ENCODE measurements at regions not wholly inside any gene's neighbourhood (a gene's known extent, or its start where the extent isn't known, plus 50 kb on each side); places are given as distances from the start of the nearest gene placed in this dataset.

DNA sequence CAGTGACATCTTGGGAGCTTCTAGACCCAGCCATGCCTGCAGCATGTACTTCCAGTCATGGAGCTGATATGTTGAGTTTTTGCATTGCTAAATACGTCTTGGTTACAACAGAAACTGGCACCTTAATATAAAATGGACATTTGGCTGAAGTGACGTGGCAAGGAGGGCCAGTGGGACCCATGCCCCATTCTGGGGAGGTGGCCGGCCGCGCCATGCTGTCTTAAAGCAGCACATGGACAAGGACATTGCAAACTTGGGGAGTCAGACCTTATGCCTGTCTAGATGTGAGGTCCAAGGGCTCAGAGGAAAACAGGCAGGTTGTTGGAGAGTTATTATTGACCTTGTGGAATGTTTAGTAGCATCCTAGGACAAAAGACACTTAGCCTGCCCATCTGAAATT is 588.0 kb upstream of the CDH4 start:
- H3K27ac ChIP-seq (replicated peaks) = no peak overlapping the region
- no peaks in the 10 kb centered on the region for H3K27me3 ChIP-seq (ENCODE audit: insufficient read depth, poor library complexity, severe bottlenecking)
- TF ChIP-seq GABPA (IDR thresholded peaks at IDR 0.05; ENCODE audit: low read depth) (no peak), CTCF (IDR thresholded peaks at IDR 0.05; ENCODE audit: insufficient read depth, low read length) (no peak), POLR2AphosphoS5 (IDR thresholded peaks at IDR 0.05; ENCODE audit: low read depth) (no peak)
- H3K4me3 ChIP-seq (replicated peaks; ENCODE audit: insufficient read depth, low read length) = no peak overlapping the region
- no peak for DNase-seq (ENCODE audit: low read depth in 1 of 2, low spot score in 1 of 2)

GRCh38 chr20:60667641-60668040 is 584.4 kb upstream of the CDH4 start:
- H3K4me3 ChIP-seq (replicated peaks; ENCODE audit: insufficient read depth, low read length) = no peak overlapping the region

GRCh38 chr20:60669211-60669610 is 582.9 kb upstream of the CDH4 start:
- no peak for DNase-seq (ENCODE audit: low read depth in 1 of 2, low spot score in 1 of 2)
- TF ChIP-seq SPI1 (IDR thresholded peaks at IDR 0.05; ENCODE audit: borderline replicate concordance, low read depth) (no peak), POLR2AphosphoS5 (IDR thresholded peaks at IDR 0.05; ENCODE audit: low read depth) (no peak), CTCF (IDR thresholded peaks at IDR 0.05; ENCODE audit: insufficient read depth, low read length) (no peak), GABPA (IDR thresholded peaks at IDR 0.05; ENCODE audit: low read depth) (no peak)
- no peak overlapping the region for H3K27ac ChIP-seq (replicated peaks)

More at GRCh38 chr20:60667641-60668040, 584.4 kb upstream of the CDH4 start:
- TF ChIP-seq GABPA (IDR thresholded peaks at IDR 0.05; ENCODE audit: low read depth) (no peak), SPI1 (IDR thresholded peaks at IDR 0.05; ENCODE audit: borderline replicate concordance, low read depth) (no peak), CTCF (IDR thresholded peaks at IDR 0.05; ENCODE audit: insufficient read depth, low read length) (no peak), POLR2AphosphoS5 (IDR thresholded peaks at IDR 0.05; ENCODE audit: low read depth) (no peak), REST (IDR thresholded peaks at IDR 0.05; ENCODE audit: insufficient replicate concordance, low read depth) (no peak)
- DNase-seq (ENCODE audit: low read depth in 1 of 2, low spot score in 1 of 2) = no peak
- Histone ChIP-seq H3K27me3 (ENCODE audit: insufficient read depth, poor library complexity, severe bottlenecking) (no peaks in the 10 kb centered on the region), H3K27ac (replicated peaks) (no peak overlapping the region)

GRCh38 chr20:60676011-60676410 is 576.0 kb upstream of the CDH4 start:
- Histone ChIP-seq H3K4me3 (replicated peaks; ENCODE audit: insufficient read depth, low read length) (no peak overlapping the region), H3K27ac (replicated peaks) (no peak overlapping the region), H3K27me3 (ENCODE audit: insufficient read depth, poor library complexity, severe bottlenecking) (peaks cover 3% of the 10 kb centered on the region)
- no peak for TF ChIP-seq SPI1 (IDR thresholded peaks at IDR 0.05; ENCODE audit: borderline replicate concordance, low read depth)
- no peak for TF ChIP-seq CTCF (IDR thresholded peaks at IDR 0.05; ENCODE audit: insufficient read depth, low read length)
- no peak for TF ChIP-seq GABPA (IDR thresholded peaks at IDR 0.05; ENCODE audit: low read depth)
- TF ChIP-seq REST (IDR thresholded peaks at IDR 0.05; ENCODE audit: insufficient replicate concordance, low read depth) = no peak
- TF ChIP-seq POLR2AphosphoS5 (IDR thresholded peaks at IDR 0.05; ENCODE audit: low read depth) = no peak
- DNase-seq (ENCODE audit: low read depth in 1 of 2, low spot score in 1 of 2) = no peak

More at GRCh38 chr20:60669211-60669610, 582.9 kb upstream of the CDH4 start:
- Histone ChIP-seq H3K4me3 (replicated peaks; ENCODE audit: insufficient read depth, low read length) (no peak overlapping the region), H3K27me3 (ENCODE audit: insufficient read depth, poor library complexity, severe bottlenecking) (no peaks in the 10 kb centered on the region)

Measured in HL-60 (cell line).